DND-41 (cell line): ENCODE measurements at regions not wholly inside any gene's neighbourhood (a gene's known extent, or its start where the extent isn't known, plus 50 kb on each side); places are given as distances from the start of the nearest gene placed in this dataset.

Experiments used
- EZH2 ChIP-seq: IDR thresholded peaks from 3 replicates; pipeline ENCODE4 v1.6.1; 2012; ENCODE audit warnings: borderline replicate concordance, low read depth, mild to moderate bottlenecking, moderate library complexity, low read length, inconsistent platforms; ENCODE audit not compliant: severe bottlenecking
- TF ChIP-seq, protein P1 (sequence below): IDR thresholded peaks from 2 replicates; pipeline ENCODE4 v1.5.1; 2012; ENCODE audit warnings: borderline replicate concordance, low read length, moderate library complexity, mild to moderate bottlenecking; ENCODE audit not compliant: poor library complexity, severe bottlenecking; ENCODE audit errors: extremely low read depth

DNA sequence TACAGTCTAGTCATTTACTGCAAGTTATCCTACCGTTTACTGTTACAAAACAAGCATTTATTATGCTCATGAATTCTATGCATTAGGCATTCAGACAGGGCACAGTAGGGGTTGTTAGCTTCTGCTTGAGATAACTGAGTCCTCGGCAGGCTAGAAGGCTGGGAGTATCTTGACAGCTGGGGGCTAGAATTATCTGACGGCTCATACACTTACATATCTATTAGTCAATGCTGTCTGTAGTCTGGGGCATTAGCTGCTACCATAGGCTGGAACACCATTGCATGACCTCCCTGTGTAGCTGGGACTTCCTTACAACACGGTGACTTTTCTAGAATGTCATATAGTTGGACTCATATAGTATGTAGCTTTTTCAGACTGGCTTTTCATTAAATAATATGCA lies 61.9 kb upstream of the ALK start:
- TF ChIP-seq, protein P1, sequence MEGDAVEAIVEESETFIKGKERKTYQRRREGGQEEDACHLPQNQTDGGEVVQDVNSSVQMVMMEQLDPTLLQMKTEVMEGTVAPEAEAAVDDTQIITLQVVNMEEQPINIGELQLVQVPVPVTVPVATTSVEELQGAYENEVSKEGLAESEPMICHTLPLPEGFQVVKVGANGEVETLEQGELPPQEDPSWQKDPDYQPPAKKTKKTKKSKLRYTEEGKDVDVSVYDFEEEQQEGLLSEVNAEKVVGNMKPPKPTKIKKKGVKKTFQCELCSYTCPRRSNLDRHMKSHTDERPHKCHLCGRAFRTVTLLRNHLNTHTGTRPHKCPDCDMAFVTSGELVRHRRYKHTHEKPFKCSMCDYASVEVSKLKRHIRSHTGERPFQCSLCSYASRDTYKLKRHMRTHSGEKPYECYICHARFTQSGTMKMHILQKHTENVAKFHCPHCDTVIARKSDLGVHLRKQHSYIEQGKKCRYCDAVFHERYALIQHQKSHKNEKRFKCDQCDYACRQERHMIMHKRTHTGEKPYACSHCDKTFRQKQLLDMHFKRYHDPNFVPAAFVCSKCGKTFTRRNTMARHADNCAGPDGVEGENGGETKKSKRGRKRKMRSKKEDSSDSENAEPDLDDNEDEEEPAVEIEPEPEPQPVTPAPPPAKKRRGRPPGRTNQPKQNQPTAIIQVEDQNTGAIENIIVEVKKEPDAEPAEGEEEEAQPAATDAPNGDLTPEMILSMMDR = no peak
- no peak for TF ChIP-seq EZH2
